ENCODE measurements at regions not wholly inside any gene's neighbourhood (a gene's known extent, or its start where the extent isn't known, plus 50 kb on each side); places are given as distances from the start of the nearest gene placed in this dataset.

DNA sequence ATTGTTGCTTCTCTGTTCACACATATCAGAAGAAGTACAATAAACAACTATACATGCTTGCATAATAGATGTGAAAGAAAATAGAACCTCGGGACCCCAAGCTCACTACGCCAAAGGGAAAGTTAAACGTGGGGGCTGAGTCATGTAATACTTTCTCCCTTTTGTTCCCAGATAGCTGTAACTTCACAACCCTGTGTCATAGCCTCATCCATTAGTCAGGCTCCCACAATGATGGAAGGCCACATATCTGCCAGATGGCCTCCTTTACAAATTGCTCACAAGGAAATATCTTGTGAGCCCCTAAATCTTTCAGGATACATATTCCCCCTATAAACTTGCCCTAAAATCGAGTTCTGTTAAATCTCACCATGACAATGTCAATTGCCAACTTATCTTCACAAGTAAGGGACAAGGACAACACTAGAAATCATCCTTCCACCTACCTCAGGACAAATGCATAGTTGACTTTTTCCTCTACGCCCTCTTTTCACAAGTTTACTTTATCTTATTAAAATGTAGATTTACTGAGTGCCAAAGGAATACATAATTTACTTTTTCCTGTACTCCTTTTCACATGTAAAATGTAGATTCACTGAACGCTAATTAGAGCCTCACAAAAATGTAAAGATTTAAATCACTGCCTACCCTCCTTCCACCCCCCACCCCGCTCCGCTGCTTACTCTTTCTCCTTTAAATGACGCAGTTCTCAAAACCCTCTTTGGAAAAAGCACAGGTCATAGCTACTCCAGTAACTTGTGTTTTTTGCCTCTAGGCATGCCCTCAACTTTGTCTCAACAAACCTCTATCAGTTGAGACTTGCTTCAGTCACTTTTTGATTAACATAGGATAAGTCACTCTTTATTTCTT lies 477.1 kb downstream of the DTHD1 start:
- Histone ChIP-seq H2AFZ (ENCODE audit: low read depth, low read length) (no peak overlapping the region), H3K36me3 (ENCODE audit: insufficient read depth, low read length) (no peaks in the 10 kb centered on the region), H3K4me2 (ENCODE audit: low read length) (no peak overlapping the region), H3K27ac (ENCODE audit: low read length) (no peak overlapping the region), H3K9me2 (ENCODE audit: insufficient read depth, low read length) (no peaks in the 10 kb centered on the region), H3K4me3 (ENCODE audit: low read length) (no peak overlapping the region), H3K27me3 (ENCODE audit: insufficient read depth, low read depth, low read length) (no peaks in the 10 kb centered on the region), H3K79me2 (replicated peaks; ENCODE audit: insufficient read depth, low read length) (no peaks in the 10 kb centered on the region), H3K9ac (ENCODE audit: low read length) (no peak overlapping the region), H4K20me1 (ENCODE audit: insufficient read depth) (no peaks in the 10 kb centered on the region), H3K9me3 (ENCODE audit: low read length) (no peaks in the 10 kb centered on the region), H3F3A (ENCODE audit: insufficient read depth, low read length, poor library complexity, severe bottlenecking) (no peaks in the 10 kb centered on the region)
- TF ChIP-seq EP300 (conservative IDR thresholded peaks at IDR 0.05; ENCODE audit: poor library complexity, severe bottlenecking) (no peak), EZH2 (IDR thresholded peaks at IDR 0.05; ENCODE audit: borderline replicate concordance, insufficient read depth, low read length, poor library complexity, severe bottlenecking) (no peak), RAD21 (conservative IDR thresholded peaks at IDR 0.05) (no peak), POLR2AphosphoS5 (IDR thresholded peaks at IDR 0.05) (no peak), MXI1 (conservative IDR thresholded peaks at IDR 0.05; ENCODE audit: poor library complexity, severe bottlenecking) (no peak), SMC3 (conservative IDR thresholded peaks at IDR 0.05; ENCODE audit: poor library complexity) (no peak), TAF1 (IDR thresholded peaks at IDR 0.05; ENCODE audit: low read depth) (no peak), REST (IDR thresholded peaks at IDR 0.05; ENCODE audit: borderline replicate concordance) (no peak)
- TF ChIP-seq, protein P1, sequence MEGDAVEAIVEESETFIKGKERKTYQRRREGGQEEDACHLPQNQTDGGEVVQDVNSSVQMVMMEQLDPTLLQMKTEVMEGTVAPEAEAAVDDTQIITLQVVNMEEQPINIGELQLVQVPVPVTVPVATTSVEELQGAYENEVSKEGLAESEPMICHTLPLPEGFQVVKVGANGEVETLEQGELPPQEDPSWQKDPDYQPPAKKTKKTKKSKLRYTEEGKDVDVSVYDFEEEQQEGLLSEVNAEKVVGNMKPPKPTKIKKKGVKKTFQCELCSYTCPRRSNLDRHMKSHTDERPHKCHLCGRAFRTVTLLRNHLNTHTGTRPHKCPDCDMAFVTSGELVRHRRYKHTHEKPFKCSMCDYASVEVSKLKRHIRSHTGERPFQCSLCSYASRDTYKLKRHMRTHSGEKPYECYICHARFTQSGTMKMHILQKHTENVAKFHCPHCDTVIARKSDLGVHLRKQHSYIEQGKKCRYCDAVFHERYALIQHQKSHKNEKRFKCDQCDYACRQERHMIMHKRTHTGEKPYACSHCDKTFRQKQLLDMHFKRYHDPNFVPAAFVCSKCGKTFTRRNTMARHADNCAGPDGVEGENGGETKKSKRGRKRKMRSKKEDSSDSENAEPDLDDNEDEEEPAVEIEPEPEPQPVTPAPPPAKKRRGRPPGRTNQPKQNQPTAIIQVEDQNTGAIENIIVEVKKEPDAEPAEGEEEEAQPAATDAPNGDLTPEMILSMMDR (IDR thresholded peaks at IDR 0.05; ENCODE audit: poor library complexity, severe bottlenecking): no peak

DNA sequence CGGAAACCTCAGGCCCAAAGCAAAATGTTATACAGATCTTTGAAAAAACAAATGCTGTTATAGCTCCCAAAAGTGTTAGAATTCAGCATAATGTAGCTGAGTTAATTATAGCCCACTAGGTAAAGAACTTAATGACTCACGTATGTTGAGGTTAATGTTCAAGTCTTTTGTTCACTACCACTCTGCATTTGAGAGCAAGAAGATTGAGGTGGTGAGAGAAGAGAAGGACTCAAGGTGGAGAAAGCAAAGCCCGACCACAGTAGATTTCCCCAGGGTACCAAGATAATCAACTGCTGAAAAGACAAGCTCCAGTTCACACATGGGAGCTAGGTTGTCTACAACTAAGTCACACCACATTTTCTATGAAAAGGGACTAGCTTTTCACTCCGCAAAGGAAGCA lies 480.2 kb downstream of the DTHD1 start:
- H3K27me3 ChIP-seq (ENCODE audit: insufficient read depth, low read depth, low read length): no peaks in the 10 kb centered on the region
- no peak overlapping the region for H3K4me2 ChIP-seq (ENCODE audit: low read length)
- no peaks in the 10 kb centered on the region for H4K20me1 ChIP-seq (ENCODE audit: insufficient read depth)
- H3K9me3 ChIP-seq (ENCODE audit: low read length): no peaks in the 10 kb centered on the region
- TF ChIP-seq SMC3 (conservative IDR thresholded peaks at IDR 0.05; ENCODE audit: poor library complexity) (no peak), REST (IDR thresholded peaks at IDR 0.05; ENCODE audit: borderline replicate concordance) (no peak), EP300 (conservative IDR thresholded peaks at IDR 0.05; ENCODE audit: poor library complexity, severe bottlenecking) (no peak), RAD21 (conservative IDR thresholded peaks at IDR 0.05) (no peak), MXI1 (conservative IDR thresholded peaks at IDR 0.05; ENCODE audit: poor library complexity, severe bottlenecking) (no peak), TAF1 (IDR thresholded peaks at IDR 0.05; ENCODE audit: low read depth) (no peak), POLR2AphosphoS5 (IDR thresholded peaks at IDR 0.05) (no peak)
- TF ChIP-seq, protein P1 (IDR thresholded peaks at IDR 0.05; ENCODE audit: poor library complexity, severe bottlenecking): no peak
- H3F3A ChIP-seq (ENCODE audit: insufficient read depth, low read length, poor library complexity, severe bottlenecking): no peaks in the 10 kb centered on the region
- H3K9me2 ChIP-seq (ENCODE audit: insufficient read depth, low read length): no peaks in the 10 kb centered on the region
- H3K4me3 ChIP-seq (ENCODE audit: low read length): no peak overlapping the region
- no peak overlapping the region for H3K9ac ChIP-seq (ENCODE audit: low read length)
- H3K27ac ChIP-seq (ENCODE audit: low read length): no peak overlapping the region
- H2AFZ ChIP-seq (ENCODE audit: low read depth, low read length): no peak overlapping the region
- no peaks in the 10 kb centered on the region for H3K79me2 ChIP-seq (replicated peaks; ENCODE audit: insufficient read depth, low read length)
- H3K36me3 ChIP-seq (ENCODE audit: insufficient read depth, low read length): no peaks in the 10 kb centered on the region

Data from neural cell (in vitro differentiated cells).